Activated CD4-positive, alpha-beta T cell treated with anti-CD3 and anti-CD28 coated beads, Interleukin-10, Interleukin-2, amounts not matched to agents 100 ng/mL and 50 ng/mL, durations not matched to agents 16 hours and 8 hours (primary cell): ENCODE measurements at regions not wholly inside any gene's neighbourhood (a gene's known extent, or its start where the extent isn't known, plus 50 kb on each side); places are given as distances from the start of the nearest gene placed in this dataset.
"Not testable (repeated sequence)": the region's sequence is repeated elsewhere in the genome, so short reads cannot be mapped to it uniquely, and the experiment has no call there.

Experiments used
- DNase-seq: peaks from one replicate; pipeline ENCODE4 v3.0.0-alpha.2; 2020

- no peak for DNase-seq
Measured at GRCh38 chr11:134944131-134944530, 532.1 kb upstream of the B3GAT1 start.

GRCh38 chr11:134943544-134943943 lies 531.5 kb upstream of the B3GAT1 start:
- no peak for DNase-seq

GRCh38 chr11:134942681-134943080 lies 530.6 kb upstream of the B3GAT1 start:
- no peak for DNase-seq

GRCh38 chr11:134941936-134942600 lies 530.0 kb upstream of the B3GAT1 start:
- DNase-seq = not testable (repeated sequence)

GRCh38 chr11:134941326-134941725 lies 529.3 kb upstream of the B3GAT1 start:
- DNase-seq = no peak

GRCh38 chr11:134940441-134941126 lies 528.5 kb upstream of the B3GAT1 start:
- no peak for DNase-seq

GRCh38 chr11:134939905-134940304 lies 527.9 kb upstream of the B3GAT1 start:
- no peak for DNase-seq

GRCh38 chr11:134939031-134939430 lies 527.0 kb upstream of the B3GAT1 start:
- DNase-seq = no peak

- DNase-seq = no peak
Measured at GRCh38 chr11:134938212-134938611, 526.2 kb upstream of the B3GAT1 start.

- not testable (repeated sequence) for DNase-seq
Measured at GRCh38 chr11:134937193-134937592, 525.2 kb upstream of the B3GAT1 start.

- DNase-seq = no peak
Measured at GRCh38 chr11:134932761-134933160, 520.7 kb upstream of the B3GAT1 start.

GRCh38 chr11:134925432-134925831 lies 513.4 kb upstream of the B3GAT1 start:
- DNase-seq = no peak

- no peak for DNase-seq
Measured at GRCh38 chr11:134923441-134923840, 511.4 kb upstream of the B3GAT1 start.

- DNase-seq = no peak
Measured at GRCh38 chr11:134921938-134922337, 509.9 kb upstream of the B3GAT1 start.

GRCh38 chr11:134920851-134921608 lies 509.0 kb upstream of the B3GAT1 start:
- no peak for DNase-seq

GRCh38 chr11:134916421-134917213 lies 504.6 kb upstream of the B3GAT1 start:
- DNase-seq = no peak

GRCh38 chr11:134915881-134916280 lies 503.8 kb upstream of the B3GAT1 start:
- DNase-seq = no peak

GRCh38 chr11:134915212-134915611 lies 503.2 kb upstream of the B3GAT1 start:
- DNase-seq = no peak

GRCh38 chr11:134913999-134914590 lies 502.1 kb upstream of the B3GAT1 start:
- no peak for DNase-seq

- no peak for DNase-seq
Measured at GRCh38 chr11:134913391-134913790, 501.3 kb upstream of the B3GAT1 start.

GRCh38 chr11:134911514-134912180 lies 499.6 kb upstream of the B3GAT1 start:
- no peak for DNase-seq

GRCh38 chr11:134908583-134908982 lies 496.5 kb upstream of the B3GAT1 start:
- DNase-seq = no peak
